Germinal center (tissue), 1 donor: ENCODE measurements at regions not wholly inside any gene's neighbourhood (a gene's known extent, or its start where the extent isn't known, plus 50 kb on each side); places are given as distances from the start of the nearest gene placed in this dataset.

ENCODE experiments used
- DNase-seq: peaks from one replicate; pipeline ENCODE4 v3.0.0; 2012; ENCODE audit warnings: mixed read lengths, low spot score

- DNase-seq = no peak
Measured at GRCh38 chr13:74409551-74409950, 275.3 kb upstream of the KLF12 start.

GRCh38 chr13:74406420-74406819 is 272.2 kb upstream of the KLF12 start:
- DNase-seq = no peak

- DNase-seq = no peak
Measured at GRCh38 chr13:74398599-74398998, 264.4 kb upstream of the KLF12 start.

- DNase-seq = no peak
Measured at GRCh38 chr13:74389056-74389455, 254.9 kb upstream of the KLF12 start.

- DNase-seq = no peak
Measured at GRCh38 chr13:74388626-74389025, 254.4 kb upstream of the KLF12 start.

GRCh38 chr13:74372511-74372910 is 238.3 kb upstream of the KLF12 start:
- DNase-seq = no peak

- DNase-seq = no peak
Measured at GRCh38 chr13:74367193-74367592, 233.0 kb upstream of the KLF12 start.

GRCh38 chr13:74361274-74361673 is 227.1 kb upstream of the KLF12 start:
- DNase-seq = no peak

- DNase-seq = no peak
Measured at GRCh38 chr13:74346960-74347359, 212.8 kb upstream of the KLF12 start.

GRCh38 chr13:74338341-74338740 is 204.1 kb upstream of the KLF12 start:
- no peak for DNase-seq

GRCh38 chr13:74336546-74336945 is 202.3 kb upstream of the KLF12 start:
- no peak for DNase-seq

GRCh38 chr13:74335370-74335769 is 201.2 kb upstream of the KLF12 start:
- no peak for DNase-seq

GRCh38 chr13:74329962-74330361 is 195.8 kb upstream of the KLF12 start:
- DNase-seq = no peak

GRCh38 chr13:74325106-74325505 is 190.9 kb upstream of the KLF12 start:
- DNase-seq = no peak

- no peak for DNase-seq
Measured at GRCh38 chr13:74324338-74324737, 190.1 kb upstream of the KLF12 start.

- DNase-seq = no peak
Measured at GRCh38 chr13:74322562-74322961, 188.4 kb upstream of the KLF12 start.

GRCh38 chr13:74320282-74320681 is 186.1 kb upstream of the KLF12 start:
- no peak for DNase-seq

- no peak for DNase-seq
Measured at GRCh38 chr13:74316547-74316946, 182.3 kb upstream of the KLF12 start.

- DNase-seq = no peak
Measured at GRCh38 chr13:74306496-74306895, 172.3 kb upstream of the KLF12 start.

- DNase-seq = no peak
Measured at GRCh38 chr13:74305876-74306275, 171.7 kb upstream of the KLF12 start.

GRCh38 chr13:74301258-74301935 is 167.2 kb upstream of the KLF12 start:
- no peak for DNase-seq

- DNase-seq = no peak
Measured at GRCh38 chr13:74300162-74300561, 166.0 kb upstream of the KLF12 start.

- DNase-seq = no peak
Measured at GRCh38 chr13:74299721-74300120, 165.5 kb upstream of the KLF12 start.

- no peak for DNase-seq
Measured at GRCh38 chr13:74298923-74299322, 164.7 kb upstream of the KLF12 start.
